Neutrophil (primary cell): ENCODE measurements at regions not wholly inside any gene's neighbourhood (a gene's known extent, or its start where the extent isn't known, plus 50 kb on each side); places are given as distances from the start of the nearest gene placed in this dataset.

Source experiments
- H3K27ac ChIP-seq: fragments of 200-600 bp; sonication (generic); 2 replicates; pipeline ENCODE4 v1.5.1; 2016; ENCODE audit warnings: mild to moderate bottlenecking, moderate library complexity
- H3K27me3 ChIP-seq: fragments of 200-600 bp; sonication (generic); 2 replicates; pipeline ENCODE4 v1.6.0; 2016; ENCODE audit warnings: mild to moderate bottlenecking
- H3K36me3 ChIP-seq: fragments of 200-600 bp; sonication (generic); 2 replicates; pipeline ENCODE4 v1.5.1; 2017
- H3K4me1 ChIP-seq, 2 experiments: fragments of 200-600 bp in 1 of 2; sonication (generic) in 1 of 2; 1 replicate in 1 of 2; 2 replicates in 1 of 2; pipeline versions ENCODE4 v1.5.1 to v1.6.1; 2013 to 2016; ENCODE audit warnings: low read depth in 1 of 2, low read length in 1 of 2, mild to moderate bottlenecking in 1 of 2, moderate library complexity in 1 of 2; ENCODE audit not compliant: control insufficient read depth in 1 of 2, insufficient read depth in 1 of 2
- H3K4me3 ChIP-seq, 2 experiments: fragments of 200-600 bp in 1 of 2; sonication (generic) in 1 of 2; 1 replicate in 1 of 2; 2 replicates in 1 of 2; pipeline ENCODE4 v1.5.1; 2013 to 2016; ENCODE audit warnings: low read depth in 1 of 2, low read length in 1 of 2, mild to moderate bottlenecking in 1 of 2, moderate library complexity in 1 of 2
- H3K9me3 ChIP-seq: fragments of 200-600 bp; sonication (generic); 2 replicates; pipeline ENCODE4 v1.5.1; 2016
- TF ChIP-seq, protein P1 (sequence below): fragments of 200-600 bp; sonication (generic); IDR thresholded peaks from 2 replicates; pipeline ENCODE4 v1.5.1; 2016; ENCODE audit warnings: antibody characterized with exemption

GRCh38 chr1:228879164-228879563 is 143.9 kb downstream of the RHOU start:
- H3K9me3 ChIP-seq: no peaks in the 10 kb centered on the region
- H3K36me3 ChIP-seq: no peaks in the 10 kb centered on the region
- no peaks in the 10 kb centered on the region for H3K4me1 ChIP-seq
- no peaks in the 10 kb centered on the region for H3K27me3 ChIP-seq
- no peak overlapping the region for H3K4me3 ChIP-seq
- no peak overlapping the region for H3K27ac ChIP-seq
- TF ChIP-seq, protein P1, sequence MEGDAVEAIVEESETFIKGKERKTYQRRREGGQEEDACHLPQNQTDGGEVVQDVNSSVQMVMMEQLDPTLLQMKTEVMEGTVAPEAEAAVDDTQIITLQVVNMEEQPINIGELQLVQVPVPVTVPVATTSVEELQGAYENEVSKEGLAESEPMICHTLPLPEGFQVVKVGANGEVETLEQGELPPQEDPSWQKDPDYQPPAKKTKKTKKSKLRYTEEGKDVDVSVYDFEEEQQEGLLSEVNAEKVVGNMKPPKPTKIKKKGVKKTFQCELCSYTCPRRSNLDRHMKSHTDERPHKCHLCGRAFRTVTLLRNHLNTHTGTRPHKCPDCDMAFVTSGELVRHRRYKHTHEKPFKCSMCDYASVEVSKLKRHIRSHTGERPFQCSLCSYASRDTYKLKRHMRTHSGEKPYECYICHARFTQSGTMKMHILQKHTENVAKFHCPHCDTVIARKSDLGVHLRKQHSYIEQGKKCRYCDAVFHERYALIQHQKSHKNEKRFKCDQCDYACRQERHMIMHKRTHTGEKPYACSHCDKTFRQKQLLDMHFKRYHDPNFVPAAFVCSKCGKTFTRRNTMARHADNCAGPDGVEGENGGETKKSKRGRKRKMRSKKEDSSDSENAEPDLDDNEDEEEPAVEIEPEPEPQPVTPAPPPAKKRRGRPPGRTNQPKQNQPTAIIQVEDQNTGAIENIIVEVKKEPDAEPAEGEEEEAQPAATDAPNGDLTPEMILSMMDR: no peak

DNA sequence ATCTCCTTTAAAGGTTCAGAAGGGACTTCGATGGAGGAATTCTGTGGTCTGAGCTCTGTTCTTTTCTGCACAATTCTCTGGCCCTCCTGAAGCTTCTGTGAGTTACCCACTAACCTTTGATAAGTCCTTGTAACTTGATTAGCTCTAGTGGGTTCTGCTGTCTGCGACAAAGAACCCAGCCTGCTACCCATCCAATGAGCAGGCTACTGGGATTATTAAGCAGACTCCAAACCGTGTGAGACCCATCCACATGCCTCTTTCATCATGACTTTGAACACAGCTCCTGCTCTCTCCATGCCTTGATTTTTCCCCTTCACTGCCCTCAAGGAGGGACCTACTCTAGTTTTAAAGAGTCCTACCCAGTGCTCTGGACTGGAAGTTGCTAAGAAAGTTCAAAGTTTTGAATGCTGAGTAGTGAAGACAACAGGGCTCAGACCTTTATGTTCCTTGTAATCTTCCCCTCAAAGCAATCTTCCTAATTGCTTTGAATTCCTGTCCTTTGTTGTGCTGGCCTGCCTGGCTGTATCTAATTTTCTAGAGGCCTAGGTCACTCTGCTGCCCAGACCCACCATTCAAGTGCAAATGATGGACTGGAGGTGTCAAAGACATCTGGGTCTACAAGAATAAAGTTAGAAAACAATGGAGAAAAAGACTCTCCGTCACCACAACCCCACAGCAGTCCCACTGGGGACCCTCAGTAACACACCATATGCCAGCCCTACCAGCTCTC is 146.9 kb downstream of the RHOU start:
- no peaks in the 10 kb centered on the region for H3K4me1 ChIP-seq
- H3K27ac ChIP-seq: no peak overlapping the region
- no peaks in the 10 kb centered on the region for H3K9me3 ChIP-seq
- TF ChIP-seq, protein P1: no peak
- H3K36me3 ChIP-seq: no peaks in the 10 kb centered on the region
- no peaks in the 10 kb centered on the region for H3K27me3 ChIP-seq
- H3K4me3 ChIP-seq: no peak overlapping the region

DNA sequence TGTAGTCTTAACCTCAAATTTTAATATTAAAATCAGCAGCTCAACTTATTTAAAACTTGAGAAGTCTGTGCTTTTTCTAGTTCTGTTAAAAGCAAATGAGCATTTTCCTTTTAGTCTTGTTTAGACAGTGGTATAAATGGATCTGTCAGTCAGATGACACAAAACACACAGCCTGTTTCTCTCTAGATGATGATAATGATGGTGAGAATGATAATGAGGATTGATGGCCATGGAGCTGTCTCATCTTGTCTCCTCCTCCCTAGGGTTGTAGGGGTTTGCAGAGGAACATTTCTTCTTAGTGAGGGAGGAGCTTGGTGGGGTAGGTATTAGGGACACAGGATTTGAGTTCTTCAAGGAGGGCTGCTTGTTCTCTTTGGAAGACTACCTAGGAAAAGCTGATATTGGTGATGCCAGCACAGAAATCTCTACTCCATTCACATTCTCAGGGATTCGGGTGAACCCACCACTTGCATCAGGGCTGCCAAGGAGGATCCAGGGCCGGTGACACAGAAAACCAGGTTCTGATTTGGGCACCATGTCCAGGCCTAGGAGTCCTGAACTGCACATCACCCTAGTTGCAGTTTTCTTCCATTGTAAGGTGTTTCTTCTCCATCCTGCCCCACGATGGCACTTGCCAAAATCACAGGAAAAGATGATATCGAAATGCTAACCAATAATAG is 147.6 kb downstream of the RHOU start:
- Histone ChIP-seq H3K4me3 (no peak overlapping the region), H3K9me3 (no peaks in the 10 kb centered on the region), H3K27ac (no peak overlapping the region), H3K27me3 (no peaks in the 10 kb centered on the region), H3K36me3 (no peaks in the 10 kb centered on the region), H3K4me1 (no peaks in the 10 kb centered on the region)
- TF ChIP-seq, protein P1: no peak

DNA sequence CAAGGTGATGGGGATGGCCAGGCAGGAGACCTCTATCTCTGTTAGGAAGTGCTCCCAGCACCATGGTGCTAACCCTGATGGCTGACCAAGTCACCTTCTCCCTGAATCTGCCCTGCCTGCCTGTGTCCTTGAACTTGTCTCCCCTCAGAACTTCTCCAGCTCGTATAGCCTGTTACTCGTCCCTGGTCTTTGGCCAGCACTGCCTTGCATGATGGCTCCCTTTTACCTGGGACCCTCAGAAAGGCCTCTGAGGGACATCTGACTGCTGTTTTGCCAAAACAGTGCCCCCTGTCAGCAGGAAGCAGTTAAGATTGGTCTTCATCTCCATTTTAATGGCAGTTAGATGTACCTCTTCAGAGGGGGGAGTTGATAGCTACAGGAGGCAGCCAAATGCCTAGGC is 148.3 kb downstream of the RHOU start:
- no peaks in the 10 kb centered on the region for H3K4me1 ChIP-seq
- TF ChIP-seq, protein P1: no peak
- no peak overlapping the region for H3K4me3 ChIP-seq
- no peaks in the 10 kb centered on the region for H3K9me3 ChIP-seq
- H3K36me3 ChIP-seq: no peaks in the 10 kb centered on the region
- H3K27ac ChIP-seq: no peak overlapping the region
- H3K27me3 ChIP-seq: no peaks in the 10 kb centered on the region

- TF ChIP-seq, protein P1: no peak
- no peaks in the 10 kb centered on the region for H3K9me3 ChIP-seq
- H3K27me3 ChIP-seq: no peaks in the 10 kb centered on the region
- no peak overlapping the region for H3K4me3 ChIP-seq
- no peaks in the 10 kb centered on the region for H3K4me1 ChIP-seq
- no peak overlapping the region for H3K27ac ChIP-seq
- no peaks in the 10 kb centered on the region for H3K36me3 ChIP-seq
These were observed 148.9 kb downstream of the RHOU start for GRCh38 chr1:228884196-228884595.
